ENCODE measurements at regions not wholly inside any gene's neighbourhood (a gene's known extent, or its start where the extent isn't known, plus 50 kb on each side); places are given as distances from the start of the nearest gene placed in this dataset.

GRCh38 chr1:101152633-101153032, 84.2 kb upstream of the S1PR1 start:
- Histone ChIP-seq H3K9me3 (ENCODE audit: low read length) (no peaks in the 10 kb centered on the region), H3K4me1 (ENCODE audit: insufficient read depth, low read length) (0 out of 2 replicates have a peak, but pooled peaks cover 5% of the 10 kb centered on the region), H2AFZ (ENCODE audit: low read length) (no peak overlapping the region), H4K20me1 (ENCODE audit: insufficient read depth, low read length) (no peaks in the 10 kb centered on the region), H3K9ac (ENCODE audit: insufficient read depth, low read depth, low read length) (no peak overlapping the region), H3K36me3 (replicated peaks in 1 of 2; ENCODE audit: control insufficient read depth in 1 of 2, insufficient read depth in 2 of 2, low read length in 2 of 2) (no peaks in the 10 kb centered on the region), H3K4me3 (replicated peaks in 1 of 3; ENCODE audit: insufficient read depth in 1 of 3, low read depth in 2 of 3, low read length in 3 of 3) (no peak overlapping the region), H3K79me2 (ENCODE audit: insufficient read depth, low read length) (no peaks in the 10 kb centered on the region), H3K4me2 (ENCODE audit: low read depth, low read length) (no peak overlapping the region), H3K27ac (ENCODE audit: extremely low read length, insufficient read depth, low read length) (no peak overlapping the region), H3K27me3 (ENCODE audit: control insufficient read depth in 1 of 2, insufficient read depth in 2 of 2, low read length in 2 of 2) (no peaks in the 10 kb centered on the region)
- BruUV-seq (replicated peaks) = no TSS peak
- in situ Hi-C loops (cut with HindIII; ENCODE audit: extremely low pct_ligation_motif_present, low pct_unique_long_range_greater_than_20kb) (no loop called here), intact Hi-C loops (cut with micrococcal nuclease; ENCODE audit: unreplicated experiment) (no loop called here)
- POLR2A ChIA-PET = no interaction called here
- CTCF ChIA-PET (ENCODE audit: low intra/inter-chr PET ratio, low total read pairs) = no interaction called here
- no peak for FAIRE-seq
- DNase-seq (ENCODE audit: low spot score) = no peak
- 20% methylated on average over 4 of the region's 4 CpGs for whole genome bisulfite sequencing (ENCODE audit: low lambda C conversion rate)
- ATAC-seq = no peak
- TF ChIP-seq TBL1XR1 (IDR thresholded peaks at IDR 0.05; ENCODE audit: borderline replicate concordance, low read length, partially characterized antibody) (no peak), ZBTB8A (CRISPR knock-in tag; IDR thresholded peaks at IDR 0.05; ENCODE audit: borderline replicate concordance, low read depth) (no peak), TFAP4 (IDR thresholded peaks at IDR 0.05; ENCODE audit: borderline replicate concordance, low read depth) (no peak), SKIL (CRISPR knock-in tag; IDR thresholded peaks at IDR 0.05; ENCODE audit: borderline replicate concordance) (no peak), ZBTB7A (CRISPR knock-in tag; IDR thresholded peaks at IDR 0.05) (no peak), REST (IDR thresholded peaks at IDR 0.05; ENCODE audit: borderline replicate concordance in 1 of 2, low read depth in 1 of 2, low read length in 2 of 2) (no peak), JUN (CRISPR knock-in tag; IDR thresholded peaks at IDR 0.05) (no peak), MTF2 (CRISPR knock-in tag; IDR thresholded peaks at IDR 0.05; ENCODE audit: borderline replicate concordance) (no peak)
- TF ChIP-seq, protein P1, sequence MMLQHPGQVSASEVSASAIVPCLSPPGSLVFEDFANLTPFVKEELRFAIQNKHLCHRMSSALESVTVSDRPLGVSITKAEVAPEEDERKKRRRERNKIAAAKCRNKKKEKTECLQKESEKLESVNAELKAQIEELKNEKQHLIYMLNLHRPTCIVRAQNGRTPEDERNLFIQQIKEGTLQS (CRISPR knock-in tag; IDR thresholded peaks at IDR 0.05) = no peak
- TF ChIP-seq, protein P2, sequence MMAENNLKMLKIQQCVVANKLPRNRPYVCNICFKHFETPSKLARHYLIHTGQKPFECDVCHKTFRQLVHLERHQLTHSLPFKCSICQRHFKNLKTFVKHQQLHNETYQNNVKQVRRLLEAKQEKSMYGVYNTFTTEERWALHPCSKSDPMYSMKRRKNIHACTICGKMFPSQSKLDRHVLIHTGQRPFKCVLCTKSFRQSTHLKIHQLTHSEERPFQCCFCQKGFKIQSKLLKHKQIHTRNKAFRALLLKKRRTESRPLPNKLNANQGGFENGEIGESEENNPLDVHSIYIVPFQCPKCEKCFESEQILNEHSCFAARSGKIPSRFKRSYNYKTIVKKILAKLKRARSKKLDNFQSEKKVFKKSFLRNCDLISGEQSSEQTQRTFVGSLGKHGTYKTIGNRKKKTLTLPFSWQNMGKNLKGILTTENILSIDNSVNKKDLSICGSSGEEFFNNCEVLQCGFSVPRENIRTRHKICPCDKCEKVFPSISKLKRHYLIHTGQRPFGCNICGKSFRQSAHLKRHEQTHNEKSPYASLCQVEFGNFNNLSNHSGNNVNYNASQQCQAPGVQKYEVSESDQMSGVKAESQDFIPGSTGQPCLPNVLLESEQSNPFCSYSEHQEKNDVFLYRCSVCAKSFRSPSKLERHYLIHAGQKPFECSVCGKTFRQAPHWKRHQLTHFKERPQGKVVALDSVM (CRISPR knock-in tag; IDR thresholded peaks at IDR 0.05) = no peak
- TF ChIP-seq, protein P3, sequence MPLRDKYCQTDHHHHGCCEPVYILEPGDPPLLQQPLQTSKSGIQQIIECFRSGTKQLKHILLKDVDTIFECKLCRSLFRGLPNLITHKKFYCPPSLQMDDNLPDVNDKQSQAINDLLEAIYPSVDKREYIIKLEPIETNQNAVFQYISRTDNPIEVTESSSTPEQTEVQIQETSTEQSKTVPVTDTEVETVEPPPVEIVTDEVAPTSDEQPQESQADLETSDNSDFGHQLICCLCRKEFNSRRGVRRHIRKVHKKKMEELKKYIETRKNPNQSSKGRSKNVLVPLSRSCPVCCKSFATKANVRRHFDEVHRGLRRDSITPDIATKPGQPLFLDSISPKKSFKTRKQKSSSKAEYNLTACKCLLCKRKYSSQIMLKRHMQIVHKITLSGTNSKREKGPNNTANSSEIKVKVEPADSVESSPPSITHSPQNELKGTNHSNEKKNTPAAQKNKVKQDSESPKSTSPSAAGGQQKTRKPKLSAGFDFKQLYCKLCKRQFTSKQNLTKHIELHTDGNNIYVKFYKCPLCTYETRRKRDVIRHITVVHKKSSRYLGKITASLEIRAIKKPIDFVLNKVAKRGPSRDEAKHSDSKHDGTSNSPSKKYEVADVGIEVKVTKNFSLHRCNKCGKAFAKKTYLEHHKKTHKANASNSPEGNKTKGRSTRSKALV (CRISPR knock-in tag; IDR thresholded peaks at IDR 0.05) = no peak

Measured in HepG2 (cell line).